OCI-LY1 (cell line): ENCODE measurements at regions not wholly inside any gene's neighbourhood (a gene's known extent, or its start where the extent isn't known, plus 50 kb on each side); places are given as distances from the start of the nearest gene placed in this dataset.

Source experiments
- H2AFZ ChIP-seq: fragments of 200-600 bp; sonication (generic), shearing (Covaris generic); 2 replicates; pipeline ENCODE4 v1.6.0; 2014; ENCODE audit warnings: antibody characterized with exemption, mild to moderate bottlenecking, low read length
- H3F3A ChIP-seq: fragments of 200-600 bp; sonication (generic), shearing (Covaris generic); 2 replicates; pipeline ENCODE4 v1.6.0; 2014; ENCODE audit warnings: mild to moderate bottlenecking, antibody characterized with exemption, low read length, moderate library complexity; ENCODE audit not compliant: insufficient read depth
- H3K27ac ChIP-seq: fragments of 200-600 bp; sonication (generic); 2 replicates; pipeline ENCODE4 v1.5.1; 2014; ENCODE audit warnings: low read length, mixed run types, mild to moderate bottlenecking, low read depth; ENCODE audit not compliant: poor library complexity, severe bottlenecking
- H3K27me3 ChIP-seq: fragments of 200-600 bp; sonication (generic); 2 replicates; pipeline ENCODE4 v1.6.0; 2014; ENCODE audit warnings: antibody characterized with exemption, mild to moderate bottlenecking, low read length, moderate library complexity; ENCODE audit not compliant: insufficient read depth
- H3K36me3 ChIP-seq: fragments of 200-600 bp; sonication (generic); 2 replicates; pipeline ENCODE4 v1.6.1; 2014; ENCODE audit warnings: mild to moderate bottlenecking, antibody characterized with exemption, low read length, moderate library complexity, mixed read lengths; ENCODE audit not compliant: insufficient read depth
- H3K4me1 ChIP-seq: fragments of 200-600 bp; sonication (generic); 2 replicates; pipeline ENCODE4 v1.5.1; 2014; ENCODE audit warnings: mild to moderate bottlenecking, low read length, moderate library complexity; ENCODE audit not compliant: insufficient read depth, severe bottlenecking
- H3K4me2 ChIP-seq: fragments of 200-600 bp; sonication (generic), shearing (Covaris generic); 2 replicates; pipeline ENCODE4 v1.6.1; 2014; ENCODE audit warnings: low read length
- H3K4me3 ChIP-seq: fragments of 200-600 bp; sonication (generic); 2 replicates; pipeline ENCODE4 v1.5.1; 2014; ENCODE audit warnings: low read length, low read depth, mild to moderate bottlenecking, mixed read lengths; ENCODE audit not compliant: poor library complexity, severe bottlenecking
- H3K79me2 ChIP-seq: fragments of 200-600 bp; shearing (Covaris generic); 2 replicates; pipeline ENCODE4 v1.6.1; 2016; ENCODE audit warnings: mixed run types, low read length, mixed read lengths; ENCODE audit not compliant: insufficient read depth
- H3K9ac ChIP-seq: fragments of 200-600 bp; sonication (generic), shearing (Covaris generic); 2 replicates; pipeline ENCODE4 v1.6.1; 2014; ENCODE audit warnings: mild to moderate bottlenecking, low read length, mixed read lengths
- H3K9me2 ChIP-seq: fragments of 200-600 bp; sonication (generic), shearing (Covaris generic); 2 replicates; pipeline ENCODE4 v1.6.1; 2014; ENCODE audit warnings: low read depth, mild to moderate bottlenecking, low read length, mixed read lengths
- H3K9me3 ChIP-seq: fragments of 200-600 bp; shearing (Covaris generic); 2 replicates; pipeline ENCODE4 v1.6.1; 2014; ENCODE audit warnings: low read length, mixed read lengths
- H4K20me1 ChIP-seq: fragments of 200-600 bp; sonication (generic), shearing (Covaris generic); 2 replicates; pipeline ENCODE4 v1.6.0; 2016; ENCODE audit warnings: mild to moderate bottlenecking, low read length; ENCODE audit not compliant: insufficient read depth
- EZH2 ChIP-seq: fragments of 200-600 bp; sonication (generic), shearing (Covaris generic); IDR thresholded peaks from 2 replicates; pipeline ENCODE4 v1.8.0; 2017; ENCODE audit warnings: borderline replicate concordance, mixed run types, mild to moderate bottlenecking, antibody characterized with exemption, low read length, moderate library complexity, mixed read lengths
- TF ChIP-seq, protein P1 (sequence below): fragments of 200-600 bp; sonication (generic), shearing (Covaris generic); IDR thresholded peaks from 2 replicates; pipeline ENCODE4 v1.5.1; 2017; ENCODE audit warnings: mild to moderate bottlenecking, antibody characterized with exemption, low read length, moderate library complexity, mixed read lengths

DNA sequence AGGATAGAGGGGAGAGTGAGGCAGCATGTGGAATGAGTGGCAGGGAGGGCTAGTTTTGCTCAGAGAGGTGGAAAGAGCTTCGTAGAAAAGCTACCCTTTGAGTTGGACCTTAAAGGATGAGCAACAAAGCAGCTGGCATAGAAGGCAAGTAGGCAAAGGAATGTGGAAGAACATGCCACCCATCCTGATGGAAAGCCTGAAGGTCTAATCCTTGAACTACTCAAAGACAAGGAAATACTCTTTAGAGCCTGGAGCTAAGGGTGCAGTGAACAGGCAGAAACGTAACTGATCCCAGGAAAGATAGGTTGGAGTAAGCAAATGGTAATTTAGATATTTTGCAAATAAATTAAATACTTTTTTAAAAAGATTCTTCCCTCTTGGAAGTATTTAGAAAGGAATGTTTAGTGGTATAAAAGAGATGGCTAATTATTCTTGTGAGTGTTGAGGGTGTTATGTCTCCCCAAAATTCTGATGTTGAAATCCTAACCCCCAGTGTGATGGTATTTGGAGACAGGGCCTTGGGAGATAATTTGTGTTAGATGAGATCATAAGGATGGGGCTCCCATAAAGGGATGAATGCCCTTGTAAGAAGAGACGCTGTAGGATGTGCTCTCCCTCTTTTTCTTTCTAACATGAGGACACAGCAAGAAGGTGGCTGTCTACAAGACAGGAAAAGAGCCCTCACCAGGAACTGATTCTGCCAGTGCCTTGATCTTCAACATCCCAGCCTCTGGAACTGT lies 308.1 kb upstream of the RUNX1 start:
- TF ChIP-seq, protein P1, sequence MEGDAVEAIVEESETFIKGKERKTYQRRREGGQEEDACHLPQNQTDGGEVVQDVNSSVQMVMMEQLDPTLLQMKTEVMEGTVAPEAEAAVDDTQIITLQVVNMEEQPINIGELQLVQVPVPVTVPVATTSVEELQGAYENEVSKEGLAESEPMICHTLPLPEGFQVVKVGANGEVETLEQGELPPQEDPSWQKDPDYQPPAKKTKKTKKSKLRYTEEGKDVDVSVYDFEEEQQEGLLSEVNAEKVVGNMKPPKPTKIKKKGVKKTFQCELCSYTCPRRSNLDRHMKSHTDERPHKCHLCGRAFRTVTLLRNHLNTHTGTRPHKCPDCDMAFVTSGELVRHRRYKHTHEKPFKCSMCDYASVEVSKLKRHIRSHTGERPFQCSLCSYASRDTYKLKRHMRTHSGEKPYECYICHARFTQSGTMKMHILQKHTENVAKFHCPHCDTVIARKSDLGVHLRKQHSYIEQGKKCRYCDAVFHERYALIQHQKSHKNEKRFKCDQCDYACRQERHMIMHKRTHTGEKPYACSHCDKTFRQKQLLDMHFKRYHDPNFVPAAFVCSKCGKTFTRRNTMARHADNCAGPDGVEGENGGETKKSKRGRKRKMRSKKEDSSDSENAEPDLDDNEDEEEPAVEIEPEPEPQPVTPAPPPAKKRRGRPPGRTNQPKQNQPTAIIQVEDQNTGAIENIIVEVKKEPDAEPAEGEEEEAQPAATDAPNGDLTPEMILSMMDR, result no peak
- no peak for TF ChIP-seq EZH2
- Histone ChIP-seq H3K9ac (no peak overlapping the region), H3K36me3 (no peaks in the 10 kb centered on the region), H3K27ac (no peak overlapping the region), H3K27me3 (no peaks in the 10 kb centered on the region), H3K9me2 (no peaks in the 10 kb centered on the region), H3K79me2 (no peaks in the 10 kb centered on the region), H3K4me1 (no peaks in the 10 kb centered on the region), H3F3A (no peaks in the 10 kb centered on the region), H3K9me3 (no peaks in the 10 kb centered on the region), H4K20me1 (no peaks in the 10 kb centered on the region), H3K4me2 (no peak overlapping the region), H2AFZ (no peak overlapping the region), H3K4me3 (no peak overlapping the region)

DNA sequence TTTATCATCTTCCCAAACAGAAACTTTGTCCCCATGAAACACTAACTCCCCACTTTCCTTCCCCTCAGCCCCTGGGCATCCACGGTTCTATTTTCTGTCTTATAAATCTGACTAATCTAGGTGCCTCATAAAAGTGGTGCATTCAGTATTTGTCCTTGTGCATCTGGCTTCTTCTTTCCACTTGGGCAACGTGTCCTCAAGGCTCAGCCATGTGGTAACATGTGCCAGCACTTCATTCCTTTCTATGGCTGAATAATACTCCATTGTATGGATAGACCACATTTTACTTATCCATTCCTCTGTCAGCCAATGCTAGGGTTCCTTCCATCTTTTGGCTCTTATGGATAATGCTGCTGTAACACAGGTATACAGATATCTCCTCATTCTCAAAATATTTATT lies 305.0 kb upstream of the RUNX1 start:
- Histone ChIP-seq H3K4me2 (no peak overlapping the region), H3K79me2 (no peaks in the 10 kb centered on the region), H3K4me3 (no peak overlapping the region), H3K9ac (no peak overlapping the region), H3K9me3 (no peaks in the 10 kb centered on the region), H3K36me3 (no peaks in the 10 kb centered on the region), H3K9me2 (no peaks in the 10 kb centered on the region), H3F3A (no peaks in the 10 kb centered on the region), H3K27ac (no peak overlapping the region), H2AFZ (no peak overlapping the region), H3K4me1 (peaks cover 5% of the 10 kb centered on the region), H3K27me3 (no peaks in the 10 kb centered on the region; the same call in 1 of the 2 replicates), H4K20me1 (no peaks in the 10 kb centered on the region)
- TF ChIP-seq EZH2, result no peak
- TF ChIP-seq, protein P1, result no peak

DNA sequence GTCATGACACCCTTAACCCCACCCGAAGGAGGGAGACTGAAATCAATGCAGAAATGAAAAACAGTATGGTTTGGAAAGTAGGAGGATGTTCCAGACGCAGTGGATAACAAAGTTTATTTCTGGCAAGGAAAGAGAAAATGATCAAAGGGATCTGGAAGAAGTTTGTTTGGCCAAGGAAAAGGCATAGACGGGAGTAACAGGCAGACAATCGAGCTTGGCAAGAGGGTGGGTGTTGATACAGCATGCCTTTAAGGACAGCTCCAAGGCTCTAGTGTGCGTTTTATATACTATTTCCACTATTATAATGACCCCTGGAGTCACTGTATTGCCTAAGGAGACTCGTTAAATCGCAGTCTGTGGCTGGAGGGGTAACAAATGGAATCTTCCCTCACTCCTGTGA lies 303.7 kb upstream of the RUNX1 start:
- TF ChIP-seq, protein P1, result no peak
- TF ChIP-seq EZH2, result no peak
- Histone ChIP-seq H3K9ac (no peak overlapping the region), H3K9me3 (no peaks in the 10 kb centered on the region), H3F3A (no peaks in the 10 kb centered on the region), H3K4me1 (peaks cover 5% of the 10 kb centered on the region), H3K27ac (no peak overlapping the region), H3K4me3 (no peak overlapping the region), H3K79me2 (no peaks in the 10 kb centered on the region), H4K20me1 (no peaks in the 10 kb centered on the region), H3K9me2 (no peaks in the 10 kb centered on the region), H3K36me3 (no peaks in the 10 kb centered on the region), H3K4me2 (no peak overlapping the region), H3K27me3 (no peaks in the 10 kb centered on the region; the same call in 1 of the 2 replicates), H2AFZ (no peak overlapping the region)
